Activated T-cell treated with anti-CD3 and anti-CD28 coated beads for 48 hours (primary cell): ENCODE measurements at regions not wholly inside any gene's neighbourhood (a gene's known extent, or its start where the extent isn't known, plus 50 kb on each side); places are given as distances from the start of the nearest gene placed in this dataset.

Experiments
- DNase-seq: peaks from one replicate; pipeline ENCODE4 v3.0.0-alpha.2; 2020; ENCODE audit warnings: low read depth

GRCh38 chr9:13648068-13648467 is 368.6 kb upstream of the MPDZ start:
- no peak for DNase-seq

GRCh38 chr9:13646500-13647021 is 367.1 kb upstream of the MPDZ start:
- DNase-seq, result no peak

- DNase-seq, result no peak
These were observed 366.1 kb upstream of the MPDZ start for GRCh38 chr9:13645557-13645956.

GRCh38 chr9:13644675-13645074 is 365.2 kb upstream of the MPDZ start:
- no peak for DNase-seq

GRCh38 chr9:13642646-13643045 is 363.2 kb upstream of the MPDZ start:
- DNase-seq, result no peak

GRCh38 chr9:13629067-13629466 is 349.6 kb upstream of the MPDZ start:
- DNase-seq, result no peak

- no peak for DNase-seq
These were observed 349.0 kb upstream of the MPDZ start for GRCh38 chr9:13628526-13628925.

GRCh38 chr9:13627502-13627901 is 348.0 kb upstream of the MPDZ start:
- no peak for DNase-seq

GRCh38 chr9:13627071-13627470 is 347.6 kb upstream of the MPDZ start:
- no peak for DNase-seq

GRCh38 chr9:13626601-13627000 is 347.1 kb upstream of the MPDZ start:
- DNase-seq, result no peak

GRCh38 chr9:13621872-13622564 is 342.5 kb upstream of the MPDZ start:
- DNase-seq, result no peak

- no peak for DNase-seq
These were observed 337.1 kb upstream of the MPDZ start for GRCh38 chr9:13616491-13617035.

- DNase-seq, result no peak
These were observed 336.4 kb upstream of the MPDZ start for GRCh38 chr9:13615660-13616490.

GRCh38 chr9:13614060-13614459 is 334.6 kb upstream of the MPDZ start:
- no peak for DNase-seq

GRCh38 chr9:13613296-13613695 is 333.8 kb upstream of the MPDZ start:
- DNase-seq, result no peak

- DNase-seq, result no peak
These were observed 329.0 kb upstream of the MPDZ start for GRCh38 chr9:13608451-13608850.

- DNase-seq, result no peak
These were observed 328.3 kb upstream of the MPDZ start for GRCh38 chr9:13607481-13608441.

GRCh38 chr9:13606586-13606985 is 327.1 kb upstream of the MPDZ start:
- DNase-seq, result no peak

- no peak for DNase-seq
These were observed 324.4 kb upstream of the MPDZ start for GRCh38 chr9:13603921-13604320.

GRCh38 chr9:13598738-13599137 is 319.2 kb upstream of the MPDZ start:
- DNase-seq, result no peak

GRCh38 chr9:13597427-13597826 is 317.9 kb upstream of the MPDZ start:
- no peak for DNase-seq

GRCh38 chr9:13597004-13597403 is 317.5 kb upstream of the MPDZ start:
- DNase-seq, result no peak
